HG02623 (cell line): ENCODE measurements at regions not wholly inside any gene's neighbourhood (a gene's known extent, or its start where the extent isn't known, plus 50 kb on each side); places are given as distances from the start of the nearest gene placed in this dataset.
A peak's percentile ranks its signal among the peaks of the same experiment; 100 is the strongest.

Experiments
- ATAC-seq: cut with Tn5 transposase; IDR thresholded peaks from one replicate; pipeline ENCODE4 v1.9.1; 2021; ENCODE audit warnings: moderate library complexity; ENCODE audit not compliant: unreplicated experiment

GRCh38 chr5:68734781-68735180 is 359.0 kb upstream of the SLC30A5 start:
- ATAC-seq, result no peak

- ATAC-seq, result no peak
Measured at GRCh38 chr5:68738236-68738635, 355.6 kb upstream of the SLC30A5 start.

- ATAC-seq, result no peak
Measured at GRCh38 chr5:68738841-68739240, 355.0 kb upstream of the SLC30A5 start.

- peak; percentile 89 for ATAC-seq
Measured at GRCh38 chr5:68739752-68740151, 354.1 kb upstream of the SLC30A5 start.

DNA sequence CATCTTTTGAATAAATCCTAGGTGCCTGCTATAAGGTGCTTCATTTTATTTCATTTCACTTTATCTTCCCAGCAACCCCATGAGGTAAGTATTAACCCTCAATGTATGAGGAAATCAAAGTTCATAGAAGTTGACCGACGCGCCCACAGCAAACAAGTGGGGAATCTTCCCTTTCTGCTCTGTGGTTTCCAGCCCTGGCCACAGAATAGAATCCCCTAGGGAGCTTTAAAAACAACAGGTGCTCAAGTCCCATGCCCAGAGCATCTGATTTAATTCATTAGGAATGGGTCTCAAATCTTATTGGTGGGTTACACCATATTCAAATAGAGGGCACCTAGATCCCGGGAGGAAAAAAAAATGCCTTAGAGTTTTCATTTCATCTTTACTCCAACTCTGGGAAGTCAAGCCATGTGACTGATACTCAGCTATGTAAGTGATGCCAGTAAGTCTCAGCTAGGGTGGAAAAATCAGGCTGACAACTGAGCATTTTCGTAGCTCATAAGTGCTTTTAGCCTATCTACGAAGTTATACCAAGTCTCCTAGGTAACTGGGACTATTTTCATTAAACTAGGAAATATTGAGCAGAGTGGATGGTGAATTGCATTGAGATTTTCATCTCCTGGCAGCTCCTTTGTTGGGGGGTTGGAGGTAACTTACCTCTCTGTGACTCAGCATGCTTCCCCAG is 353.4 kb upstream of the SLC30A5 start:
- peak; percentile 68 for ATAC-seq

GRCh38 chr5:68744206-68744605 is 349.6 kb upstream of the SLC30A5 start:
- ATAC-seq, result no peak

DNA sequence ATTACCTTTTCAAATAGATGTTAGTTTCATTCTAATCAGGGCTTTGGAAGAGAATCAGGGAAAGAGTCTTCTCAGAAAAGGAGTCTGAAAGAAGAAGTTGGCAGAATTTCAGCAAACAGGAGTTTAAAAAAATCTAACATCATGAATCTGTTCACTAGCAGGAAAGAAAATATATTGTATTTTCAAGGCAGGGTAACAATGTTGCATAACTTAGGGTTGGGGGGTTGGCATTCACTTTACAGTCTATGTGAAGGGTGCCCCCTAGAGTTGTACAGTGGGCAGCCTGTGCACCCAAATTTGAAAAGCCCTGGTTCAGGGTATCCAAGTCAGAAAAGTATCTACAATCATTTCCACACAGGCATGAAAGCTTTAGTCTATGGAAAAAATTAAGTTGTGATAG is 348.4 kb upstream of the SLC30A5 start:
- ATAC-seq, result no peak

- ATAC-seq, result no peak
Measured at GRCh38 chr5:68746220-68746619, 347.6 kb upstream of the SLC30A5 start.

- no peak for ATAC-seq
Measured at GRCh38 chr5:68746643-68747420, 347.0 kb upstream of the SLC30A5 start.

- no peak for ATAC-seq
Measured at GRCh38 chr5:68747521-68747920, 346.3 kb upstream of the SLC30A5 start.

DNA sequence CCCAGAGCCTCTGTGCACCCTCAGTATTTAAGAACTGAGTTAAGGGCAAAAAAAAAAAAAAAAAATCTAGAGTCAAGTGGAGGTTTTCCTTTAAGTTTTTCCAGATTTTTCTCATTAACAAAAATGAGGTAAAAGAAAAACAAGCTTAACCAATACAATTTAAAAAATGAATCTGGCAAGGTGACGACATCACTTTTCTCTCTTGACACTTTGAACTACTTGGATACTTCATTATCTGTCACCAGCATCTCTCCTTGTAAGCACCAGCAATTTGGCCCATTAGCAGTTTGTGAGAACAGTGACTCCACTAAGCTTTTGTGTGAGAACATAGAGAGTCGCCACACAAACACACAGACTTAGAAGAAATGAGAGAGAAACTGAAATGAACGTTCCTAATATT is 345.7 kb upstream of the SLC30A5 start:
- no peak for ATAC-seq

DNA sequence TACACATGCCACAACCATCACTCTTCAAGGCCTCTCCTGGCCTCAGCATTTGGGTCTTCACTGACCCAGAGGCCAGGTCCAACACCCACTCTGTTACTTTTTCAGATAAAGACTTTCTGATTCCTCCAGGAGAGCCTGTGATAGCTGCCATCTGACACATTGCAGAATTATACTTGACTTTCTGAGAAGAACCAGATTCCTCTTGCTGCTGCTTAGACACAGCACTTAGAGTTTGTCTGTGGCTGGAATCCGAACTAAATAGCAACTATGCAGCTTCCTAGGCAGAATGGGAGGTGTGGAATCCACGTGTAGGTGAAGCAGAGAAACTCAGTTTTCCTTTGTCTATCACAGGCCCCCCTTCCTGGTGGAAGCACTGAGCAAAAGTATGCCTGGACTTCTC is 344.7 kb upstream of the SLC30A5 start:
- no peak for ATAC-seq

- no peak for ATAC-seq
Measured at GRCh38 chr5:68749631-68750030, 344.2 kb upstream of the SLC30A5 start.

GRCh38 chr5:68751661-68752060 is 342.2 kb upstream of the SLC30A5 start:
- ATAC-seq, result no peak

GRCh38 chr5:68754536-68754935 is 339.3 kb upstream of the SLC30A5 start:
- no peak for ATAC-seq

DNA sequence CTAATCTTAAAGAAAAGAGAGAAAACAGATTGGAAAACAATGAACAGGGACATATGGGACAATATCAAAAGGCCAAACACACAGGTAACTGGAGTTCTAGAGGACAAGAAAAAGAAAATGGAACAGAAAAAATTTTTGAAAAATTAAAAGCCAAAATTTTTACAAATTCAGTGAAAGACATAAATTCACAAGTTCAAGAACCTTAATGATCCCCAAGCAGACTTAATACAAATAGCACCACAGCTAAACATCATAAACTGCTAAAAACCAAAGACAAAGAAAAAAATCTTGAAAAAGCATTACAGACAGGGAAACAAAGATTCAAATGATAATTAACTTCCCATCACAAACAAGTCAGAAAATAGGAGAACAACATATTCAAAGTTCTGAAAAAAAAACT is 338.5 kb upstream of the SLC30A5 start:
- ATAC-seq, result no peak

GRCh38 chr5:68757006-68757405 is 336.8 kb upstream of the SLC30A5 start:
- no peak for ATAC-seq

DNA sequence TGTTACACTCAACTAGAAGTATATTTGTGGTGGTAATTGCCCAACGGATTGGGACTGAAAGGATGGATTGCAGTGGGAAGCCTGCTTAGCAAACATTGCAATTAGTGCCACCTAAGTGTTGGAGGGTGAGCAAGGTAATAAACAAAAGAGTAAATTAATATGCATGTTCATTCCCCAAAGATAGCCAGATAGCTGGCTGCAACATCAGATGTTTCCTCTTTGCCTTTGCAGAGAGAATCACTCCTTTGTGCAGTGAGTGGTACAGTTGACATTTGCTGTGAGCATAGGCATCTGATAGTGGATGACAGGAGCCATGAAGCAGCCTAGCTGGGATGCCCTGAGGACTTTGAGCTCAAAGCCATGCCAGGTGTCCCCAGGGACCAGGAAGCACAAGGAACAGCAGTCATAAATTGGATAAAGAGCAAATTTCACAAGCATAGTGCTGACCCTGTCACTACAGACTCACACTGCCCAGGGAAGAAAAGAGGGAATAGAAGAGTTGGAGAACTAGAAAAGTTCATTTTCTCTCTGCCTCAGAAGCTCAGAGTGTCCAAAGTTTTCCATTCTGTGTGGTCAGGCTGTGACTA is 336.1 kb upstream of the SLC30A5 start:
- no peak for ATAC-seq

DNA sequence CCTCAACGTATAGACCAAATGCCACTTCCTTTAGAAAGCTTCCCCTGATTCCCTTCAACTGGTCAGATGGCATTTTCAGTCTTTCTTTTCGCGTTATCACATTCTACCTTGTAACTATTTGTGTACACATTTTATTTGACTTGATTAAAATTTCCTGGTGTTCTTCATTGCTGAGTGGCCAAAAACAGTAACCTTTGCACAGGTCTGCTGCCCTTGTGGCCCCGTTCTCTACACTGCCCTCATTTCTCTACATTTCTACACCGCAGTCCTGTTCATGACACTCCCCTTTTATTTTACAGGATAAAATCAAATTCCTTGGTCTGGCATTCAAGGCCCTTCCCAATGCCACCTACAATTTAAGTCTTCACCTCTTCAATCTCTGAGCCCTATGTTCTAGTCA is 334.2 kb upstream of the SLC30A5 start:
- no peak for ATAC-seq

GRCh38 chr5:68762201-68762600 is 331.6 kb upstream of the SLC30A5 start:
- ATAC-seq, result no peak

DNA sequence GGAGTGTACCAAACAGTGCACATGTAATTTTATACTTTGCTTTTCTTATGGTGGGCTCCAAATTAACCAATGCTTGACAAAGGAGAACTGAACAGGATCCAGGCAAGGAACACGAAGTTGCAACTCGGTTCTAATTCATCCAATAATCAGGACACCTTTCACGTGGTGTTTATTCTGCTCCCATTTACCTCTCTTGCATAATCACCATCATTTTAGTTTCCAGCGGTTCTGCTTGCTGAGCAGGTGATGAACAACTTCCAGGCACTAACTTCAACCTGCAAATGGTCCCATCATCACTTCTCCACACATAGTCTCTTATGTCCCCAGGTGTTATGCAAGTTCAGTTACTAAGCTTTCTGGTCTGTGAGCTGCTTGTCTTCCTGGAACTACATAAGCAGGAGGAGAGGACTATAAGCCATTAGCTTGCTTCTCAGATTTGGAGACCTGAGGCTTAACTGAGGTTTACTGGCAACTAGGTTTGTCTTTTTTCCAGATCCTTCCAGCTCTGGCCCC is 326.8 kb upstream of the SLC30A5 start:
- no peak for ATAC-seq

GRCh38 chr5:68770551-68770950 is 323.3 kb upstream of the SLC30A5 start:
- ATAC-seq, result no peak
